Fibroblast of skin of right quadriceps (primary cell): ENCODE measurements at regions not wholly inside any gene's neighbourhood (a gene's known extent, or its start where the extent isn't known, plus 50 kb on each side); places are given as distances from the start of the nearest gene placed in this dataset.
"Not testable (repeated sequence)": the region's sequence is repeated elsewhere in the genome, so short reads cannot be mapped to it uniquely, and the experiment has no call there.

ENCODE experiments used
- DNase-seq: peaks from one replicate; pipeline ENCODE4 v3.0.0-alpha.2; 2013

- DNase-seq: no peak
These were observed 243.9 kb downstream of the TRIML1 start for GRCh38 chr4:188383180-188383579.

GRCh38 chr4:188387179-188387791 is 248.0 kb downstream of the TRIML1 start:
- peak; percentile 54 for DNase-seq

- not testable (repeated sequence) for DNase-seq
These were observed 252.1 kb downstream of the TRIML1 start for GRCh38 chr4:188391349-188391748.

- DNase-seq: peak; percentile 29
These were observed 256.8 kb downstream of the TRIML1 start for GRCh38 chr4:188396037-188396436.

GRCh38 chr4:188399834-188400233 is 260.6 kb downstream of the TRIML1 start:
- no peak for DNase-seq

GRCh38 chr4:188400451-188400850 is 261.2 kb downstream of the TRIML1 start:
- DNase-seq: peak; percentile 90

GRCh38 chr4:188403272-188403671 is 264.0 kb downstream of the TRIML1 start:
- no peak for DNase-seq

- peak; percentile 67 for DNase-seq
These were observed 266.0 kb downstream of the TRIML1 start for GRCh38 chr4:188405071-188405835.

GRCh38 chr4:188408244-188409030 is 269.2 kb downstream of the TRIML1 start:
- DNase-seq: peak; percentile 75

- DNase-seq: no peak
These were observed 270.6 kb downstream of the TRIML1 start for GRCh38 chr4:188409851-188410250.

- no peak for DNase-seq
These were observed 272.6 kb downstream of the TRIML1 start for GRCh38 chr4:188411805-188412204.

GRCh38 chr4:188412499-188412898 is 273.3 kb downstream of the TRIML1 start:
- DNase-seq: no peak

- DNase-seq: no peak
These were observed 275.2 kb downstream of the TRIML1 start for GRCh38 chr4:188414441-188414840.

GRCh38 chr4:188417181-188417580 is 277.9 kb downstream of the TRIML1 start:
- DNase-seq: no peak

GRCh38 chr4:188423039-188423438 is 283.8 kb downstream of the TRIML1 start:
- no peak for DNase-seq

GRCh38 chr4:188428935-188429334 is 289.7 kb downstream of the TRIML1 start:
- DNase-seq: no peak

- no peak for DNase-seq
These were observed 290.7 kb downstream of the TRIML1 start for GRCh38 chr4:188429965-188430364.

GRCh38 chr4:188430384-188430783 is 291.1 kb downstream of the TRIML1 start:
- DNase-seq: no peak

- DNase-seq: peak; percentile 31
These were observed 293.1 kb downstream of the TRIML1 start for GRCh38 chr4:188432328-188432727.

GRCh38 chr4:188433741-188434315 is 294.6 kb downstream of the TRIML1 start:
- DNase-seq: peak; percentile 33

GRCh38 chr4:188434643-188435042 is 295.4 kb downstream of the TRIML1 start:
- peak; percentile 48 for DNase-seq

- DNase-seq: no peak
These were observed 296.1 kb downstream of the TRIML1 start for GRCh38 chr4:188435381-188435780.

- no peak for DNase-seq
These were observed 298.3 kb downstream of the TRIML1 start for GRCh38 chr4:188437535-188437934.
